ENCODE measurements at regions not wholly inside any gene's neighbourhood (a gene's known extent, or its start where the extent isn't known, plus 50 kb on each side); places are given as distances from the start of the nearest gene placed in this dataset.

GRCh38 chr14:34070917-34071407, 120.1 kb upstream of the EGLN3 start:
- Mint-ChIP-seq H3K9me3 (peaks cover 2% of the 10 kb centered on the region), H3K4me3 (no peak overlapping the region), H3K4me1 (ENCODE audit: low read depth) (no peaks in the 10 kb centered on the region), H3K27me3 (no peaks in the 10 kb centered on the region), H3K36me3 (ENCODE audit: low read depth) (no peaks in the 10 kb centered on the region), H3K27ac (no peak overlapping the region)
- Histone ChIP-seq H3K27me3 (ENCODE audit: control insufficient read depth in 1 of 2, insufficient read depth in 2 of 2, low read length in 2 of 2) (no peaks in the 10 kb centered on the region), H3K36me3 (ENCODE audit: insufficient read depth, low read length) (no peaks in the 10 kb centered on the region), H3K27ac (ENCODE audit: low read depth in 1 of 2, low read length in 2 of 2) (no peak overlapping the region), H3K9me3 (ENCODE audit: control insufficient read depth in 1 of 2, insufficient read depth in 1 of 2, low read length in 2 of 2) (no peaks in the 10 kb centered on the region), H3K4me1 (ENCODE audit: insufficient read depth, low read length) (no peaks in the 10 kb centered on the region), H3K4me3 (ENCODE audit: low read length) (no peak overlapping the region)
- DNase-seq (no peak), ATAC-seq (ENCODE audit: poor library complexity) (no peak)
- no peak for TF ChIP-seq CTCF (IDR thresholded peaks at IDR 0.05)
- ChIA-PET CTCF (no interaction called here), POLR2A (no interaction called here)
- intact Hi-C loops (cut with DNase I, micrococcal nuclease) = no loop called here

- intact Hi-C loops (cut with DNase I, micrococcal nuclease) = no loop called here
- H3K4me1 Mint-ChIP-seq (ENCODE audit: low read depth) = no peaks in the 10 kb centered on the region
- Histone ChIP-seq H3K27ac (ENCODE audit: low read depth in 1 of 2, low read length in 2 of 2) (no peak overlapping the region), H3K27me3 (ENCODE audit: control insufficient read depth in 1 of 2, insufficient read depth in 2 of 2, low read length in 2 of 2) (no peaks in the 10 kb centered on the region), H3K36me3 (ENCODE audit: insufficient read depth, low read length) (no peaks in the 10 kb centered on the region), H3K4me3 (ENCODE audit: low read length) (no peak overlapping the region), H3K4me1 (ENCODE audit: insufficient read depth, low read length) (no peaks in the 10 kb centered on the region), H3K9me3 (ENCODE audit: control insufficient read depth in 1 of 2, insufficient read depth in 1 of 2, low read length in 2 of 2) (no peaks in the 10 kb centered on the region)
- peaks cover 2% of the 10 kb centered on the region for H3K9me3 Mint-ChIP-seq
- no peak overlapping the region for H3K27ac Mint-ChIP-seq
- H3K27me3 Mint-ChIP-seq = no peaks in the 10 kb centered on the region
- DNase-seq = no peak
- no peaks in the 10 kb centered on the region for H3K36me3 Mint-ChIP-seq (ENCODE audit: low read depth)
- no peak for TF ChIP-seq CTCF (IDR thresholded peaks at IDR 0.05)
- no peak overlapping the region for H3K4me3 Mint-ChIP-seq
- ChIA-PET CTCF (no interaction called here), POLR2A (no interaction called here)
- no peak for ATAC-seq (ENCODE audit: poor library complexity)
Measured at GRCh38 chr14:34069854-34070582, 119.1 kb upstream of the EGLN3 start.

GRCh38 chr14:34067587-34067986, 116.7 kb upstream of the EGLN3 start:
- Histone ChIP-seq H3K4me3 (ENCODE audit: low read length) (no peak overlapping the region), H3K9me3 (ENCODE audit: control insufficient read depth in 1 of 2, insufficient read depth in 1 of 2, low read length in 2 of 2) (no peaks in the 10 kb centered on the region), H3K27me3 (ENCODE audit: control insufficient read depth in 1 of 2, insufficient read depth in 2 of 2, low read length in 2 of 2) (no peaks in the 10 kb centered on the region), H3K27ac (ENCODE audit: low read depth in 1 of 2, low read length in 2 of 2) (no peak overlapping the region), H3K36me3 (ENCODE audit: insufficient read depth, low read length) (no peaks in the 10 kb centered on the region), H3K4me1 (ENCODE audit: insufficient read depth, low read length) (no peaks in the 10 kb centered on the region)
- Mint-ChIP-seq H3K36me3 (ENCODE audit: low read depth) (no peaks in the 10 kb centered on the region), H3K27ac (no peak overlapping the region), H3K9me3 (peaks cover 2% of the 10 kb centered on the region), H3K4me3 (no peak overlapping the region), H3K27me3 (no peaks in the 10 kb centered on the region), H3K4me1 (ENCODE audit: low read depth) (no peaks in the 10 kb centered on the region)
- no peak for TF ChIP-seq CTCF (IDR thresholded peaks at IDR 0.05)
- ChIA-PET CTCF (no interaction called here), POLR2A (no interaction called here)
- intact Hi-C loops (cut with DNase I, micrococcal nuclease) = no loop called here
- ATAC-seq (ENCODE audit: poor library complexity) (no peak), DNase-seq (no peak)
